ENCODE measurements at regions not wholly inside any gene's neighbourhood (a gene's known extent, or its start where the extent isn't known, plus 50 kb on each side); places are given as distances from the start of the nearest gene placed in this dataset.
"Not testable (repeated sequence)": the region's sequence is repeated elsewhere in the genome, so short reads cannot be mapped to it uniquely, and the experiment has no call there.

DNA sequence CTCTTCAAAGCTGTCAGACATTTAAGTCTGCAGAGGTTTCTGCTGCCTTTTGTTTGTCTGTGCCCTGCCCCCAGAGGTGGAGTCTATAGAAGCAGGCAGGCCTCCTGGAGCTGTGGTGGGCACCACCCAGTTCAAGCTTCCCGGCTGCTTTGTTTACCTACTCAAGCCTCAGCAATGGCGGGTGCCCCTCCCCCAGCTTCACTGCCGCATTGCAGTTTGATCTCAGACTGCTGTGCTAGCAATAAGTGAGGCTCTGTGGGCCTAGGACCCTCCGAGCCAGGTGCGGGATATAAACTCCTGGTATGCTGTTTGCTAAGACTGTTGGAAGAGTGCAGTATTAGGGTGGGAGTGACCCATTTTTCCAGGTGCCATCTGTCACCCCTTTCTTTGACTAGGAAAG lies 145.5 kb downstream of the DMRT2 start:
- TF ChIP-seq POLR2AphosphoS5, POLR2A (IDR thresholded peaks at IDR 0.05; ENCODE audit: low read depth, low read length): not testable (repeated sequence)
